Adrenal gland (tissue), 9 donors: ENCODE measurements at regions not wholly inside any gene's neighbourhood (a gene's known extent, or its start where the extent isn't known, plus 50 kb on each side); places are given as distances from the start of the nearest gene placed in this dataset.

Experiments
- DNase-seq, 7 donors: peaks; one replicate each; pipeline ENCODE4 v3.0.0-alpha.2; 2019 to 2020
- H3K27ac ChIP-seq, 5 donors: fragments of 200-600 bp; sonication (generic) in 4 of 5; 1 replicate in 3 of 5; 2 replicates in 2 of 5; pipeline versions ENCODE4 v1.5.1 to v1.8.0; 2016 to 2020; ENCODE audit warnings: mild to moderate bottlenecking in 1 of 5
- H3K27me3 ChIP-seq: fragments of 200-600 bp; 2 replicates; pipeline ENCODE4 v1.8.0; 2021
- H3K36me3 ChIP-seq, 2 donors: fragments of 200-600 bp; replicated peaks in 1 of 2; 1 replicate in 1 of 2; 2 replicates in 1 of 2; pipeline versions ENCODE4 v1.5.1 to v1.8.0; 2018 to 2022
- H3K4me1 ChIP-seq, 2 donors: fragments of 200-600 bp; replicated peaks in 1 of 2; 1 replicate in 1 of 2; 2 replicates in 1 of 2; pipeline versions ENCODE4 v1.5.1 to v1.8.0; 2018 to 2021
- H3K4me3 ChIP-seq, 4 donors: fragments of 200-600 bp; sonication (generic) in 3 of 4; one replicate each; pipeline ENCODE4 v1.5.1; 2016 to 2018
- H3K9me3 ChIP-seq, 3 donors: fragments of 200-600 bp; sonication (generic) in 1 of 3; replicated peaks in 1 of 3; 1 replicate in 2 of 3; 2 replicates in 1 of 3; pipeline versions ENCODE4 v1.5.1 to v1.8.0; 2016 to 2021
- POLR2A ChIP-seq, 2 donors: fragments of 450-650 bp; IDR thresholded peaks; one replicate each; pipeline ENCODE4 v1.6.1; 2017; ENCODE audit warnings: antibody characterized with exemption in 2 of 2, mild to moderate bottlenecking in 2 of 2, moderate library complexity in 1 of 2
- WGBS, 4 donors: extraction: QIAGEN DNeasy Blood & Tissue Kit in 2 of 4; methylation state at CpG; one replicate each; pipeline versions ENCODE4 v1.1.5 to v1.1.7; 2013 to 2017; 5-methylcytosine and 5-hydroxymethylcytosine counted together
- intact Hi-C, 2 donors: fragments of 100-400 bp; cut with DNase I; formaldehyde crosslinking; loops; one replicate each; pipeline versions ENCODE4 v1.14.1 to v1.15.0; 2022 to 2023
- TF ChIP-seq, protein P1 (sequence below), 6 experiments: fragments of 450-650 bp in 4 of 6; fragments of 200-600 bp in 2 of 6; sonication (generic) in 1 of 6; IDR thresholded peaks; 1 replicate in 5 of 6; 2 replicates in 1 of 6; pipeline versions ENCODE4 v1.5.1 to v1.8.0; 2016 to 2021; ENCODE audit warnings: antibody characterized with exemption in 6 of 6, mild to moderate bottlenecking in 2 of 6, moderate library complexity in 1 of 6
- donor health status: healthy with polysubstance abuse.
- donor health status: Bipolar disorder and iron deficiency.
- donor health status: DM: yes; HTN: yes; CAD: no.
- donor health status: DM: no; HTN: no; CAD: no.
- donor health status: DM: no; HTN: no; CAD: no.

- intact Hi-C loops: no loop called here
- TF ChIP-seq POLR2A (IDR thresholded peaks at IDR 0.05): no peak
- TF ChIP-seq, protein P1, sequence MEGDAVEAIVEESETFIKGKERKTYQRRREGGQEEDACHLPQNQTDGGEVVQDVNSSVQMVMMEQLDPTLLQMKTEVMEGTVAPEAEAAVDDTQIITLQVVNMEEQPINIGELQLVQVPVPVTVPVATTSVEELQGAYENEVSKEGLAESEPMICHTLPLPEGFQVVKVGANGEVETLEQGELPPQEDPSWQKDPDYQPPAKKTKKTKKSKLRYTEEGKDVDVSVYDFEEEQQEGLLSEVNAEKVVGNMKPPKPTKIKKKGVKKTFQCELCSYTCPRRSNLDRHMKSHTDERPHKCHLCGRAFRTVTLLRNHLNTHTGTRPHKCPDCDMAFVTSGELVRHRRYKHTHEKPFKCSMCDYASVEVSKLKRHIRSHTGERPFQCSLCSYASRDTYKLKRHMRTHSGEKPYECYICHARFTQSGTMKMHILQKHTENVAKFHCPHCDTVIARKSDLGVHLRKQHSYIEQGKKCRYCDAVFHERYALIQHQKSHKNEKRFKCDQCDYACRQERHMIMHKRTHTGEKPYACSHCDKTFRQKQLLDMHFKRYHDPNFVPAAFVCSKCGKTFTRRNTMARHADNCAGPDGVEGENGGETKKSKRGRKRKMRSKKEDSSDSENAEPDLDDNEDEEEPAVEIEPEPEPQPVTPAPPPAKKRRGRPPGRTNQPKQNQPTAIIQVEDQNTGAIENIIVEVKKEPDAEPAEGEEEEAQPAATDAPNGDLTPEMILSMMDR (IDR thresholded peaks at IDR 0.05): no peak
- no peak for DNase-seq
- no peak overlapping the region for H3K4me3 ChIP-seq
- no peaks in the 10 kb centered on the region for H3K9me3 ChIP-seq
- H3K36me3 ChIP-seq: no peaks in the 10 kb centered on the region
- H3K4me1 ChIP-seq: no peaks in the 10 kb centered on the region
- no peak overlapping the region for H3K27ac ChIP-seq
- no peaks in the 10 kb centered on the region for H3K27me3 ChIP-seq
- WGBS, 4 donors: 85 to 89% (median 86%) methylated on average over 2 to 3 of the region's 3 CpGs
These were observed 282.7 kb upstream of the PLET1 start for GRCh38 chr11:112543390-112543789.

DNA sequence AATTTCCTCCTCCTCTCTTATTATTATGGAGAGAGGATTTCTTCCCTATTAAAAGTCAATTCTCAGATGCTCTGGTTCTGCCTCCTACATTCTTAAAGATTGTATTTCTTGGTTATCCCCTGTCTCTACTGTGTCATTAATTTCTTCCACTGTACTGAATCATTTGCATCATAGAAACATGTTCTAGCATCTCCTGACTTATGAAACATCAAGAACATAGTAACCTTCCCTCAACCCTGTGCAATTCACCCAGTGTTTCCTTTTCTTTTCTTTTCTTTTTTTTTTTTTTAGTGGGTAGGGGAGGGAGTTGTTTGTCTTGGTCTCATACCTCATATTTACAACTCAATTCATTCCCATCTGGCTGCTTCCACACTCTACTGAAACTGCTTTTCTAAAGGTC lies 288.0 kb upstream of the PLET1 start:
- no peaks in the 10 kb centered on the region for H3K36me3 ChIP-seq
- H3K27me3 ChIP-seq: no peaks in the 10 kb centered on the region
- no peaks in the 10 kb centered on the region for H3K4me1 ChIP-seq
- no peak for TF ChIP-seq POLR2A (IDR thresholded peaks at IDR 0.05)
- TF ChIP-seq, protein P1 (IDR thresholded peaks at IDR 0.05): no peak
- DNase-seq: no peak
- H3K27ac ChIP-seq: no peak overlapping the region
- H3K9me3 ChIP-seq: no peaks in the 10 kb centered on the region
- no peak overlapping the region for H3K4me3 ChIP-seq
- intact Hi-C loops: no loop called here

DNA sequence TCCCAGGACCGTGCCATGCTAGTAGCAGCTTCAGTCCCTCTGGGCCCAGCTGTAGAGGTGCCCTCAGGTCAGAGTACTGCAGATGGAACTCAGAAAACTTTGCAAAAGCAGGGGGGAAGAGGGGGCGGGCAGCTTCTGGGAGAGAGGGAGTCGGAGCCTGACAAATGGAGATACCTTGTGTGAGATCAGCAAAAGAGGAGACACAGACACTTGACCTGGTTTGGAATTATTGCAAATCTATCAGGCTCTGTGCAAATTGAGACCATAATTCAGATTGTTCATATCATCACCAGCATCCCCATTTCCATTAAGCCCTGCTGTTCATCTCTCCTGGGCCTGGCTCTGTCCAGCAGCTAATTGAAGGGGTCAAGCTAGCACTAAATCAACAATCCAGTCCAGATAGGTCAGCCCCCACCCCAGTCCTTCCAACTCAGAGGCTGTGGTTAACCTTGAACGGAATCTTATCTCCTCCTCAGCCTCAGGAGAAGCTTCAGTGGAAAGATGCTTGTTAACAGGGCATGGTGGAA lies 292.6 kb upstream of the PLET1 start:
- no peak for TF ChIP-seq POLR2A (IDR thresholded peaks at IDR 0.05)
- TF ChIP-seq, protein P1 (IDR thresholded peaks at IDR 0.05): no peak
- intact Hi-C loops: no loop called here
- Histone ChIP-seq H3K27ac (no peak overlapping the region), H3K4me1 (no peaks in the 10 kb centered on the region), H3K36me3 (no peaks in the 10 kb centered on the region), H3K9me3 (no peaks in the 10 kb centered on the region), H3K4me3 (no peak overlapping the region), H3K27me3 (no peaks in the 10 kb centered on the region)
- DNase-seq: no peak
- WGBS, 4 donors: 72 to 76% (median 74%) methylated on average over 4 of the region's 4 CpGs

- TF ChIP-seq POLR2A (IDR thresholded peaks at IDR 0.05): no peak
- TF ChIP-seq, protein P1 (IDR thresholded peaks at IDR 0.05): no peak
- 90 to 99% (median 93%) methylated on average over 4 of the region's 4 CpGs for WGBS, 4 donors
- Histone ChIP-seq H3K4me1 (no peaks in the 10 kb centered on the region), H3K9me3 (no peaks in the 10 kb centered on the region), H3K27ac (no peak overlapping the region), H3K36me3 (no peaks in the 10 kb centered on the region), H3K27me3 (no peaks in the 10 kb centered on the region), H3K4me3 (no peak overlapping the region)
- no peak for DNase-seq
- intact Hi-C loops: no loop called here
These were observed 293.9 kb upstream of the PLET1 start for GRCh38 chr11:112554586-112554985.
